OCI-LY3 (cell line): ENCODE measurements at regions not wholly inside any gene's neighbourhood (a gene's known extent, or its start where the extent isn't known, plus 50 kb on each side); places are given as distances from the start of the nearest gene placed in this dataset.

Experiments used
- H2AFZ ChIP-seq: fragments of 200-600, 300-600 bp; shearing (Covaris generic); 2 replicates; pipeline ENCODE4 v1.6.0; 2014; ENCODE audit warnings: antibody characterized with exemption, low read depth, low read length
- H3K27ac ChIP-seq: fragments of 200-600, 300-600 bp; sonication (generic); 2 replicates; pipeline ENCODE4 v1.5.1; 2014; ENCODE audit warnings: mild to moderate bottlenecking, low read length, moderate library complexity, mixed read lengths
- H3K27me3 ChIP-seq: fragments of 200-600, 300-600 bp; sonication (generic); 2 replicates; pipeline ENCODE4 v1.6.1; 2014; ENCODE audit warnings: low read depth, low read length, mixed read lengths
- H3K36me3 ChIP-seq: fragments of 200-600, 300-600 bp; sonication (generic); replicated peaks from 2 replicates; pipeline ENCODE3; 2014; ENCODE audit warnings: low read depth, low read length, mixed read lengths
- H3K4me1 ChIP-seq: fragments of 300-600, 200-600 bp; sonication (generic); 2 replicates; pipeline ENCODE4 v1.6.1; 2014; ENCODE audit warnings: low read length, mixed read lengths
- H3K4me2 ChIP-seq: fragments of 200-600, 300-600 bp; sonication (generic); 2 replicates; pipeline ENCODE4 v1.6.1; 2014; ENCODE audit warnings: low read length, mixed read lengths
- H3K4me3 ChIP-seq: fragments of 300-600, 200-600 bp; sonication (generic); 2 replicates; pipeline ENCODE4 v1.5.1; 2014; ENCODE audit warnings: antibody characterized with exemption, mild to moderate bottlenecking, low read length, moderate library complexity
- H3K79me2 ChIP-seq: fragments of 300-600, 200-600 bp; shearing (Covaris generic); 2 replicates; pipeline ENCODE4 v1.6.1; 2014; ENCODE audit warnings: mild to moderate bottlenecking, low read length, mixed read lengths
- H3K9ac ChIP-seq: fragments of 300-600, 200-600 bp; shearing (Covaris generic); 2 replicates; pipeline ENCODE4 v1.6.0; 2014; ENCODE audit warnings: mild to moderate bottlenecking, low read length, moderate library complexity
- H3K9me3 ChIP-seq: fragments of 200-600, 300-600 bp; shearing (Covaris generic); 2 replicates; pipeline ENCODE4 v1.6.1; 2014; ENCODE audit warnings: low read length, mixed read lengths; ENCODE audit not compliant: insufficient read depth
- H4K20me1 ChIP-seq: fragments of 200-600, 300-600 bp; sonication (generic); 2 replicates; pipeline ENCODE4 v1.6.1; 2016; ENCODE audit warnings: low read length, mixed read lengths; ENCODE audit not compliant: insufficient read depth
- EZH2phosphoT487 ChIP-seq: fragments of 200-600 bp; shearing (Covaris generic); IDR thresholded peaks from 2 replicates; pipeline ENCODE4 v1.6.1; 2018; ENCODE audit warnings: antibody characterized with exemption, mixed run types, low read depth
- TF ChIP-seq, protein P1 (sequence below): fragments of 200-600, 300-600 bp; sonication (generic); IDR thresholded peaks from 2 replicates; pipeline ENCODE4 v1.5.1; 2014; ENCODE audit warnings: antibody characterized with exemption, low read length, low read depth

DNA sequence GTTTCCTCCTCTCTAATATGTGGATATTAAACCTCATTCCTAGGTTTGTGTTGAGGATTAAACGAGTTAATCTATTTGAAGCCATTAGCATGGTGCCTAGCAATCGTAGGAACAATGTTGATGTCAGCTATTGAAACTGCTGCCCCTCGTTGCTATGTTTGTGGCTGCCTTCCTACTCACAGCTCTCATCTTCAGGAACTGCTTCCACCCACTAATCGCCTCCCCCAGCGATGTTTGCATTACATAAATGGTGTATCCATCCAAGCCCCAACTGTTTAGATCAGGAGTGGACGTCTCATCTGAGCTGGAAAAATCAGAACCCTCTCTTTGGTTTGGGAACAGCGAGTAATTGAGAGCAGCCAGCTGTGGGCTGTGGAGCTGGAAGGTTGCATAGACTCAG, 416.6 kb downstream of the ARHGEF28 start:
- no peak overlapping the region for H3K4me2 ChIP-seq
- no peaks in the 10 kb centered on the region for H3K27me3 ChIP-seq
- H3K79me2 ChIP-seq = no peaks in the 10 kb centered on the region
- H3K36me3 ChIP-seq = no peaks in the 10 kb centered on the region
- H3K4me1 ChIP-seq = no peaks in the 10 kb centered on the region
- H2AFZ ChIP-seq = no peak overlapping the region
- no peaks in the 10 kb centered on the region for H4K20me1 ChIP-seq
- no peak overlapping the region for H3K4me3 ChIP-seq
- H3K27ac ChIP-seq = no peak overlapping the region
- no peak overlapping the region for H3K9ac ChIP-seq
- TF ChIP-seq EZH2phosphoT487 = no peak
- TF ChIP-seq, protein P1, sequence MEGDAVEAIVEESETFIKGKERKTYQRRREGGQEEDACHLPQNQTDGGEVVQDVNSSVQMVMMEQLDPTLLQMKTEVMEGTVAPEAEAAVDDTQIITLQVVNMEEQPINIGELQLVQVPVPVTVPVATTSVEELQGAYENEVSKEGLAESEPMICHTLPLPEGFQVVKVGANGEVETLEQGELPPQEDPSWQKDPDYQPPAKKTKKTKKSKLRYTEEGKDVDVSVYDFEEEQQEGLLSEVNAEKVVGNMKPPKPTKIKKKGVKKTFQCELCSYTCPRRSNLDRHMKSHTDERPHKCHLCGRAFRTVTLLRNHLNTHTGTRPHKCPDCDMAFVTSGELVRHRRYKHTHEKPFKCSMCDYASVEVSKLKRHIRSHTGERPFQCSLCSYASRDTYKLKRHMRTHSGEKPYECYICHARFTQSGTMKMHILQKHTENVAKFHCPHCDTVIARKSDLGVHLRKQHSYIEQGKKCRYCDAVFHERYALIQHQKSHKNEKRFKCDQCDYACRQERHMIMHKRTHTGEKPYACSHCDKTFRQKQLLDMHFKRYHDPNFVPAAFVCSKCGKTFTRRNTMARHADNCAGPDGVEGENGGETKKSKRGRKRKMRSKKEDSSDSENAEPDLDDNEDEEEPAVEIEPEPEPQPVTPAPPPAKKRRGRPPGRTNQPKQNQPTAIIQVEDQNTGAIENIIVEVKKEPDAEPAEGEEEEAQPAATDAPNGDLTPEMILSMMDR = no peak
- no peaks in the 10 kb centered on the region for H3K9me3 ChIP-seq

DNA sequence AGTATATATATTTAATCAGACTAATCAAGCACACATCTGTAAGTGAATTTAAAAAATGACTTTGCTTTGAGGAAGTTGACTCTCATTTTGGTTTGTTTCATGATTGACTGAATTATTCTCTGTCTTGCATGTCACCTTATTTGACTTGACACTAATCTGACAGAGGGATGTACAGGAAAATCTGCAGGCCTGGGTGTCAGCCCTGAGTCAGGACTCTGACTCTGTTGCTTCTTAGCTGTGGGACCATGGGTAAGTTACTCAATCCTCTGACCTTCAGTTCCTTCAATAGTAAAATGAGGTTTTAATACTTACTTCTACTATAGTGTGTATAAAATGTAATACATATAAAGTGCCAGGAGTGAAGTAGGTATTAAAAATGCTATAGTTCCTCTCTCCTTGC, 415.9 kb downstream of the ARHGEF28 start:
- H4K20me1 ChIP-seq = no peaks in the 10 kb centered on the region
- no peaks in the 10 kb centered on the region for H3K79me2 ChIP-seq
- H3K9ac ChIP-seq = no peak overlapping the region
- no peaks in the 10 kb centered on the region for H3K36me3 ChIP-seq
- no peaks in the 10 kb centered on the region for H3K4me1 ChIP-seq
- no peak overlapping the region for H3K4me2 ChIP-seq
- H3K27me3 ChIP-seq = no peaks in the 10 kb centered on the region
- no peak overlapping the region for H3K27ac ChIP-seq
- no peak overlapping the region for H3K4me3 ChIP-seq
- no peaks in the 10 kb centered on the region for H3K9me3 ChIP-seq
- TF ChIP-seq, protein P1 = no peak
- no peak for TF ChIP-seq EZH2phosphoT487
- no peak overlapping the region for H2AFZ ChIP-seq

DNA sequence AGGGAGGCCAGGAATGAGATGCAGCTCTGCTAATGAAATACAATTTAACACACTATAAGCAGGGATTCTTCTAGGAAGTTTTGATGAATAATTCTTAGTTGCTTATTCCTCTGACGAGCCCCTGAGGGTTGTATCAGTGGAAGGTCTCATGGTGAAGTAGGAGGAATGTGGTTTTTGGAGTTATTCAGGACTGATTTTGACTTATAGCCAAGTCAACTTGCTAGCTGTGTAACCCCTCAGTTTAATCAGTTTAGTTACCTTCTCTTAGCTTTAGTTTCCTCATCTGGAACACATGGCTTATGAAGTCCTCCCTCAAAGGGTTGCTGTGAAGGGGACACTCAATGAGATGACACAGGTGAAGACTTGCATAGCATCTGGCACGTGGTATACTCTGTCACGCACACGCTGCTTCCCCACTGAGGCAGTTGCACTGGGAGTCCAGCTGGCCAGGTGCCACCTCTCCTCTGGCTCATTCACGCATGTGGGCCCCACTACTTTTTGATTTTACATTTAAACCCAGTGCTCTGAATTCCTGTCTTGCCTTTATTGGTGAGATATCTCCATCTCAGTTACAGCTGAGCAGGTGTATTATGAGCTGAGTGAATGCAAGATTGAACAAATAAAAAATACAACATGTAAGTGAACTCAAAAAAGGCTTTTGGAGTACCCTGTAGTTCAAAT, 415.0 kb downstream of the ARHGEF28 start:
- Histone ChIP-seq H3K27me3 (no peaks in the 10 kb centered on the region), H3K4me2 (no peak overlapping the region)

DNA sequence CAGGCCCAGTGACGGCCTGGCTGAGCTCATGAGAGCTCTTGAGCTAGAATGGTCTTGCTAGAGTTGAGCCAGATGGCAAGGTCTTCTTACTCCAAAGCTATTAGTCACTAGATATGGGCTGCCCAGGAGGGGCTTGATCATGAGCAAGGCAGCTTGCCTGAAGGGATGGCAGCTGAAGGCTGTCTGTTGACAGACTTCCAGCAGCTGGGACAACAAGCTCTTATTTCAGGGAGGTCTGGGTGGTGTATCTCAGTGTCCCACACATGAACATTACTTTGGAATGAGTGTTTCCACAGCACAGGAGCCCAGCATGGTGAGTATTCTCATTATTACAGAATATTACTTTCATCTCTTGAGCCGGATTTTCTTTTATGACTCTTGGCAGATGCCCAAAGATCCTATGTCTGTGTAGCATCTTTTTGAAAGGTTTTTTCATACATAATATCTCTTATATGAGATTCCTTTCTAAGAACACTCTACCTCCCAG, 414.1 kb downstream of the ARHGEF28 start:
- H3K9me3 ChIP-seq = no peaks in the 10 kb centered on the region
- H2AFZ ChIP-seq = no peak overlapping the region
- no peak overlapping the region for H3K27ac ChIP-seq
- peaks cover 4% of the 10 kb centered on the region; the same call in 1 of the 2 replicates for H3K4me1 ChIP-seq
- H3K9ac ChIP-seq = no peak overlapping the region
- TF ChIP-seq, protein P1 = no peak
- no peak for TF ChIP-seq EZH2phosphoT487
- no peak overlapping the region for H3K4me2 ChIP-seq
- no peaks in the 10 kb centered on the region for H3K36me3 ChIP-seq
- H4K20me1 ChIP-seq = no peaks in the 10 kb centered on the region
- no peak overlapping the region for H3K4me3 ChIP-seq
- no peaks in the 10 kb centered on the region for H3K27me3 ChIP-seq
- H3K79me2 ChIP-seq = no peaks in the 10 kb centered on the region

More for the DNA sequence above, 415.0 kb downstream of the ARHGEF28 start:
- H3K4me1 ChIP-seq = peaks cover under 1% of the 10 kb centered on the region; the same call in 1 of the 2 replicates
- H3K4me3 ChIP-seq = no peak overlapping the region
- no peak overlapping the region for H3K27ac ChIP-seq
- no peaks in the 10 kb centered on the region for H3K36me3 ChIP-seq
- no peaks in the 10 kb centered on the region for H4K20me1 ChIP-seq
- H3K79me2 ChIP-seq = no peaks in the 10 kb centered on the region
- H3K9me3 ChIP-seq = no peaks in the 10 kb centered on the region
- H3K9ac ChIP-seq = no peak overlapping the region
- no peak overlapping the region for H2AFZ ChIP-seq
- TF ChIP-seq, protein P1 = no peak
- TF ChIP-seq EZH2phosphoT487 = no peak
